ENCODE measurements at regions not wholly inside any gene's neighbourhood (a gene's known extent, or its start where the extent isn't known, plus 50 kb on each side); places are given as distances from the start of the nearest gene placed in this dataset.

GRCh38 chr7:42735081-42735480 is 176.8 kb downstream of the C7orf25 start:
- H3K9me3 ChIP-seq (ENCODE audit: insufficient read depth in 2 of 2, low read depth in 1 of 2, low read length in 1 of 2), result no peaks in the 10 kb centered on the region
- H3K18ac ChIP-seq (ENCODE audit: extremely low read depth, low read length), result no peak overlapping the region
- no peak overlapping the region for H3K9ac ChIP-seq (replicated peaks in 1 of 4; ENCODE audit: extremely low read depth in 1 of 4, low read depth in 3 of 4, low read length in 3 of 4)
- no peak overlapping the region for H2BK12ac ChIP-seq (ENCODE audit: low read depth, low read length)
- H3K23ac ChIP-seq (ENCODE audit: insufficient read length), result no peak overlapping the region
- FAIRE-seq (no peak), DNase-seq (ENCODE audit: low read depth in 1 of 2, low spot score in 2 of 2) (no peak)
- H3K36me3 ChIP-seq (ENCODE audit: control insufficient read depth in 2 of 4, insufficient read depth in 4 of 4, low read length in 3 of 4), result no peaks in the 10 kb centered on the region
- H2AK5ac ChIP-seq (ENCODE audit: low read depth, low read length), result no peak overlapping the region
- no peak overlapping the region for H4K8ac ChIP-seq (ENCODE audit: extremely low read depth, insufficient read depth, low read length)
- H4K5ac ChIP-seq (ENCODE audit: insufficient read length, low read depth, low read length), result no peak overlapping the region
- H3K4me3 ChIP-seq (ENCODE audit: extremely low read depth in 1 of 4, insufficient read depth in 2 of 4, low read depth in 3 of 4, low read length in 4 of 4), result no peak overlapping the region
- no peak overlapping the region for H3K14ac ChIP-seq (ENCODE audit: insufficient read length)
- no peak overlapping the region for H2BK120ac ChIP-seq (replicated peaks; ENCODE audit: low read depth, low read length)
- H3K79me2 ChIP-seq (ENCODE audit: control insufficient read depth in 1 of 2, insufficient read depth in 2 of 2, low read length in 2 of 2), result no peaks in the 10 kb centered on the region
- H3K79me1 ChIP-seq (ENCODE audit: low read depth, low read length), result no peaks in the 10 kb centered on the region
- WGBS, 2 experiments (ENCODE audit: extremely low coverage in 1 of 2, insufficient coverage in 1 of 2, insufficient read length in 1 of 2, insufficient replicate concordance in 2 of 2, low coverage in 1 of 2, low lambda C conversion rate in 2 of 2, missing lambda C conversion rate in 1 of 2), result 81% methylated on average over 2 of the region's 2 CpGs; no CpG with 5 or more reads in 1 of the 2 experiments
- H3K56ac ChIP-seq (replicated peaks; ENCODE audit: insufficient read length, low read depth, low read length), result no peak overlapping the region
- no peaks in the 10 kb centered on the region for H3K27me3 ChIP-seq (replicated peaks in 1 of 4; ENCODE audit: control insufficient read depth in 3 of 4, extremely low read depth in 1 of 4, insufficient read depth in 3 of 4, low read length in 3 of 4)
- H2BK15ac ChIP-seq (ENCODE audit: low read length), result no peak overlapping the region
- no peak overlapping the region for H3K27ac ChIP-seq (ENCODE audit: low read depth, low read length)
- H3K4me1 ChIP-seq (replicated peaks in 1 of 4; ENCODE audit: control insufficient read depth in 3 of 4, insufficient read depth in 4 of 4, low read length in 3 of 4), result no peaks in the 10 kb centered on the region
- POLR2A ChIA-PET (ENCODE audit: partially characterized antibody), result no interaction called here
- H2BK5ac ChIP-seq (ENCODE audit: low read depth, low read length), result no peak overlapping the region
- H3K4me2 ChIP-seq (ENCODE audit: insufficient read depth in 1 of 2, low read depth in 2 of 2, low read length in 2 of 2), result no peak overlapping the region
- no peak overlapping the region for H2BK20ac ChIP-seq (ENCODE audit: low read length)
- H2AFZ ChIP-seq (ENCODE audit: low read length), result no peak overlapping the region
- H3K4ac ChIP-seq (replicated peaks; ENCODE audit: insufficient read length, low read depth, low read length), result no peak overlapping the region
- no peak overlapping the region for H4K91ac ChIP-seq (replicated peaks; ENCODE audit: insufficient read length, low read length)
- CTCF ChIA-PET (ENCODE audit: partially characterized antibody), result no interaction called here
- no peaks in the 10 kb centered on the region for H3K23me2 ChIP-seq (ENCODE audit: low read depth, low read length)
- TF ChIP-seq ASH2L (IDR thresholded peaks at IDR 0.05; ENCODE audit: low read length), result no peak
- no peak for TF ChIP-seq CBX8 (IDR thresholded peaks at IDR 0.05; ENCODE audit: borderline replicate concordance, low read depth, low read length)
- no peak for TF ChIP-seq EZH2 (IDR thresholded peaks at IDR 0.05; ENCODE audit: low read depth, low read length, severe bottlenecking)
- no peaks in the 10 kb centered on the region for H4K20me1 ChIP-seq (replicated peaks in 1 of 2; ENCODE audit: control insufficient read depth in 1 of 2, insufficient read depth in 2 of 2, low read length in 2 of 2)

Data from H1 (cell line).